Endodermal cell (in vitro differentiated cells): ENCODE measurements at regions not wholly inside any gene's neighbourhood (a gene's known extent, or its start where the extent isn't known, plus 50 kb on each side); places are given as distances from the start of the nearest gene placed in this dataset.

Experiments
- DNase-seq: peaks from one replicate; pipeline ENCODE4 v3.0.0-alpha.2; 2017
- H3K27ac ChIP-seq: 2 replicates; pipeline ENCODE4 v1.5.1; 2013; ENCODE audit warnings: mild to moderate bottlenecking, low read depth, low read length, moderate library complexity
- H3K27me3 ChIP-seq: 2 replicates; pipeline ENCODE4 v1.6.1; 2013; ENCODE audit warnings: mild to moderate bottlenecking, low read length, moderate library complexity; ENCODE audit not compliant: insufficient read depth, control insufficient read depth, poor library complexity, severe bottlenecking
- H3K36me3 ChIP-seq: 2 replicates; pipeline ENCODE4 v1.7.0; 2013; ENCODE audit warnings: mild to moderate bottlenecking, low read length, moderate library complexity; ENCODE audit not compliant: control insufficient read depth, insufficient read depth
- H3K4me1 ChIP-seq: one replicate; pipeline ENCODE4 v1.7.0; 2013; ENCODE audit warnings: low read length; ENCODE audit not compliant: control insufficient read depth, insufficient read depth
- H3K4me3 ChIP-seq: 2 replicates; pipeline ENCODE4 v1.5.1; 2013; ENCODE audit warnings: mild to moderate bottlenecking, low read length, moderate library complexity
- H3K9ac ChIP-seq: 2 replicates; pipeline ENCODE4 v1.6.1; 2013; ENCODE audit warnings: mild to moderate bottlenecking, low read length, moderate library complexity; ENCODE audit not compliant: poor library complexity, severe bottlenecking; ENCODE audit errors: extremely low read depth
- H3K9me3 ChIP-seq: 2 replicates; pipeline ENCODE4 v1.6.1; 2013; ENCODE audit warnings: mild to moderate bottlenecking, low read length, moderate library complexity; ENCODE audit not compliant: control insufficient read depth
- H3K27ac Mint-ChIP-seq: 2 replicates; pipeline ENCODE4 v1.8.0; 2020; ENCODE audit warnings: mixed read lengths
- H3K27me3 Mint-ChIP-seq: 2 replicates; pipeline ENCODE4 v1.8.0; 2021; ENCODE audit warnings: mild to moderate bottlenecking, mixed read lengths; ENCODE audit not compliant: insufficient read depth
- H3K36me3 Mint-ChIP-seq: 2 replicates; pipeline ENCODE4 v1.8.0; 2020; ENCODE audit warnings: low read depth, mixed read lengths
- H3K4me1 Mint-ChIP-seq: 2 replicates; pipeline ENCODE4 v1.8.0; 2020; ENCODE audit warnings: mixed read lengths
- H3K4me3 Mint-ChIP-seq: 2 replicates; pipeline ENCODE4 v1.8.0; 2020; ENCODE audit warnings: mild to moderate bottlenecking, moderate library complexity, mixed read lengths
- H3K9me3 Mint-ChIP-seq: 2 replicates; pipeline ENCODE4 v1.8.0; 2020; ENCODE audit warnings: mild to moderate bottlenecking, mixed read lengths
- CTCF ChIP-seq: fragments of 200-600 bp; sonication (generic); conservative IDR thresholded peaks from 2 replicates; pipeline ENCODE4 v1.5.0; 2021; ENCODE audit warnings: antibody characterized with exemption, mild to moderate bottlenecking
- WGBS, 2 experiments: methylation state at CpG; one replicate each; pipeline versions ENCODE4 v1.1.5 to v1.1.7; 2013; ENCODE audit warnings: missing lambda C conversion rate in 2 of 2, mixed read lengths in 1 of 2; ENCODE audit not compliant: insufficient coverage in 1 of 2, insufficient read length in 1 of 2; 5-methylcytosine and 5-hydroxymethylcytosine counted together

GRCh38 chr17:68700421-68700820 is 99.3 kb upstream of the FAM20A start:
- H3K4me1 ChIP-seq, result peaks cover 13% of the 10 kb centered on the region
- Mint-ChIP-seq H3K36me3 (no peaks in the 10 kb centered on the region), H3K27ac (peak overlapping the region; percentile 15), H3K4me1 (peaks cover 42% of the 10 kb centered on the region), H3K9me3 (peaks cover 4% of the 10 kb centered on the region), H3K27me3 (no peaks in the 10 kb centered on the region), H3K4me3 (no peak overlapping the region)
- H3K9me3 ChIP-seq, result peaks cover 18% of the 10 kb centered on the region
- no peak overlapping the region for H3K4me3 ChIP-seq
- no peaks in the 10 kb centered on the region for H3K27me3 ChIP-seq
- TF ChIP-seq CTCF, result no peak
- H3K36me3 ChIP-seq, result no peaks in the 10 kb centered on the region
- H3K27ac ChIP-seq, result no peak overlapping the region
- DNase-seq, result no peak
- no peak overlapping the region for H3K9ac ChIP-seq
- WGBS, 2 experiments, result 93 to 96% methylated on average over 3 to 4 of the region's 4 CpGs

DNA sequence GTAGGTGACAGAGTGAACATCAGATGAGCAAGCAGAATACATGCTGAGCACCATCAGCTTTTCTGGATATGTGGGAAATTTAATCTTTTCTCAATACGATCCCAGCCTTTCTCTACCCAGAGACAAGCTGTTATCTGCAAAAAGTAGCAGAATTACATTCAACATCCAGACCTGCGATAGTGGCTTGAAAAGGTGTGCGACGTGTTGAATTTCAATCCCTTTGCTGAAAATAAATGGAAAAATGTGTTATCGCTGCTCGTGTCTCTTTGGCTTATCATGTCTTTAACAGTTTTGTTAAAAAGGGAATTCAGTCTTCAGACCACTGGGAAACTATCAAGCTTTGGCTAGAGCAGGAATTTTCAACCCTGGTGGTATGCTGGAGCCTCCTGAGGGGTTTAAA is 98.8 kb upstream of the FAM20A start:
- no peak overlapping the region for H3K4me3 ChIP-seq
- H3K9me3 Mint-ChIP-seq, result peaks cover 4% of the 10 kb centered on the region
- no peaks in the 10 kb centered on the region for H3K27me3 Mint-ChIP-seq
- H3K27me3 ChIP-seq, result no peaks in the 10 kb centered on the region
- 78 to 80% methylated on average over 5 to 6 of the region's 6 CpGs for WGBS, 2 experiments
- peaks cover 18% of the 10 kb centered on the region for H3K9me3 ChIP-seq
- no peak for TF ChIP-seq CTCF
- no peaks in the 10 kb centered on the region for H3K36me3 ChIP-seq
- peaks cover 42% of the 10 kb centered on the region for H3K4me1 Mint-ChIP-seq
- no peak overlapping the region for H3K9ac ChIP-seq
- H3K36me3 Mint-ChIP-seq, result no peaks in the 10 kb centered on the region
- peak overlapping the region; percentile 16 for H3K27ac Mint-ChIP-seq
- H3K4me1 ChIP-seq, result peaks cover 13% of the 10 kb centered on the region
- H3K27ac ChIP-seq, result no peak overlapping the region
- no peak for DNase-seq
- no peak overlapping the region for H3K4me3 Mint-ChIP-seq

DNA sequence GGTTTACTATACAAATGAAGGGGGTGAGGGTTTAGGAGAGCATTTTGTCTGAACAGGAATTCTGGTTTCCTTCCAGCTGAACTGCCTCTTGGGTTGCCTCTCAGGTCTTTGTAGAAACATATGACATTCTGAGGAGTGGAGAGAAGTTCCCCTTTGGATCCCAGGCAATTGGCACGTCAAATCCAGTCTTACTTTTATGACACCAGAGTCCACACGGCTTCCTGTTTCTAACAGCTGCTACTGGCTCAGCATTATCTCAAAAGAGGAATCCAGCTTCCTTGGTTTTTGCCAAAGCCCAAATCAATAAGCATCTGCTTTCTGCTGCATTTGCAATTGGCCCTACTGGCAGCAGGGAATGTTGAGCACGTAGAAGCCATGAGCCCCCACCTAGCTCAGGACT is 97.6 kb upstream of the FAM20A start:
- Histone ChIP-seq H3K27ac (no peak overlapping the region), H3K9me3 (peaks cover 13% of the 10 kb centered on the region), H3K9ac (no peak overlapping the region), H3K36me3 (no peaks in the 10 kb centered on the region), H3K27me3 (no peaks in the 10 kb centered on the region), H3K4me3 (no peak overlapping the region), H3K4me1 (peaks cover 13% of the 10 kb centered on the region)
- H3K27ac Mint-ChIP-seq, result no peak overlapping the region
- no peak for TF ChIP-seq CTCF
- H3K9me3 Mint-ChIP-seq, result peaks cover 4% of the 10 kb centered on the region
- no peak for DNase-seq
- H3K36me3 Mint-ChIP-seq, result no peaks in the 10 kb centered on the region
- H3K4me3 Mint-ChIP-seq, result no peak overlapping the region
- WGBS, 2 experiments, result 75 to 97% methylated on average over 3 of the region's 3 CpGs
- peaks cover 42% of the 10 kb centered on the region for H3K4me1 Mint-ChIP-seq
- no peaks in the 10 kb centered on the region for H3K27me3 Mint-ChIP-seq
